GM12873 (cell line): ENCODE measurements at regions not wholly inside any gene's neighbourhood (a gene's known extent, or its start where the extent isn't known, plus 50 kb on each side); places are given as distances from the start of the nearest gene placed in this dataset.

Experiments
- TF ChIP-seq, protein P1 (sequence below): IDR thresholded peaks from 2 replicates; pipeline ENCODE4 v1.5.1; 2012; ENCODE audit warnings: low read depth, mild to moderate bottlenecking, moderate library complexity, low read length, control low read depth; ENCODE audit not compliant: insufficient read depth; ENCODE audit errors: missing control alignments

DNA sequence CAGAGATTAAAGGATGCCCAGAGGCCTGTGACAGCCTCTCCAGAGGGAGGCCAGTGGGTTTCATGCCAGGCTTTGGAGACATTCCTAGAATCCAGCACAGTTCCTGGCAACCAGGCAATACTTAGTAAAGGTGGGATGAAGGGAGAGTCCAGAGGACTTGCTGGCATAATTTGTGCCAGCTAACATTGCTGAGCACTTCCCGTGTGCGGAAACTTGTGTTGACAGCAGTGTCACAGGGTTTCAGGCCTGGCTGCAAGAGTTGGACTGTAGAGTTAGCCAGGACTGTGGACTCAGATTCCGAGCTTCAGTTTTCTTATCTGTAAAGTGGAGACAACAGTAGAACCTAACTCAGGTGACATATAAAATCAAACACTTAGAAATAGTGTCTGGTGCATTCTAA lies 141.7 kb downstream of the SALL1 start:
- TF ChIP-seq, protein P1, sequence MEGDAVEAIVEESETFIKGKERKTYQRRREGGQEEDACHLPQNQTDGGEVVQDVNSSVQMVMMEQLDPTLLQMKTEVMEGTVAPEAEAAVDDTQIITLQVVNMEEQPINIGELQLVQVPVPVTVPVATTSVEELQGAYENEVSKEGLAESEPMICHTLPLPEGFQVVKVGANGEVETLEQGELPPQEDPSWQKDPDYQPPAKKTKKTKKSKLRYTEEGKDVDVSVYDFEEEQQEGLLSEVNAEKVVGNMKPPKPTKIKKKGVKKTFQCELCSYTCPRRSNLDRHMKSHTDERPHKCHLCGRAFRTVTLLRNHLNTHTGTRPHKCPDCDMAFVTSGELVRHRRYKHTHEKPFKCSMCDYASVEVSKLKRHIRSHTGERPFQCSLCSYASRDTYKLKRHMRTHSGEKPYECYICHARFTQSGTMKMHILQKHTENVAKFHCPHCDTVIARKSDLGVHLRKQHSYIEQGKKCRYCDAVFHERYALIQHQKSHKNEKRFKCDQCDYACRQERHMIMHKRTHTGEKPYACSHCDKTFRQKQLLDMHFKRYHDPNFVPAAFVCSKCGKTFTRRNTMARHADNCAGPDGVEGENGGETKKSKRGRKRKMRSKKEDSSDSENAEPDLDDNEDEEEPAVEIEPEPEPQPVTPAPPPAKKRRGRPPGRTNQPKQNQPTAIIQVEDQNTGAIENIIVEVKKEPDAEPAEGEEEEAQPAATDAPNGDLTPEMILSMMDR: no peak

GRCh38 chr16:51008607-51009006 lies 142.5 kb downstream of the SALL1 start:
- TF ChIP-seq, protein P1: no peak

- TF ChIP-seq, protein P1: no peak
These were observed 143.0 kb downstream of the SALL1 start for GRCh38 chr16:51008037-51008436.

- TF ChIP-seq, protein P1: no peak
These were observed 147.1 kb downstream of the SALL1 start for GRCh38 chr16:51003850-51004566.

GRCh38 chr16:51002881-51003490 lies 148.1 kb downstream of the SALL1 start:
- TF ChIP-seq, protein P1: no peak

- TF ChIP-seq, protein P1: no peak
These were observed 151.9 kb downstream of the SALL1 start for GRCh38 chr16:50999181-50999580.

- TF ChIP-seq, protein P1: no peak
These were observed 152.7 kb downstream of the SALL1 start for GRCh38 chr16:50998411-50998810.
